Hepatocyte (in vitro differentiated cells): ENCODE measurements at regions not wholly inside any gene's neighbourhood (a gene's known extent, or its start where the extent isn't known, plus 50 kb on each side); places are given as distances from the start of the nearest gene placed in this dataset.

Experiments
- CTCF ChIP-seq: fragments of 200-600 bp; sonication (generic); IDR thresholded peaks from 2 replicates; pipeline ENCODE4 v1.5.1; 2016; ENCODE audit warnings: antibody characterized with exemption, mild to moderate bottlenecking; ENCODE audit not compliant: poor library complexity
- EZH2 ChIP-seq: fragments of 200-600 bp; sonication (generic); IDR thresholded peaks from 2 replicates; pipeline ENCODE4 v1.6.1; 2016; ENCODE audit warnings: antibody characterized with exemption, mild to moderate bottlenecking, borderline replicate concordance
- EZH2phosphoT487 ChIP-seq: fragments of 200-600 bp; sonication (generic); IDR thresholded peaks from one replicate; pipeline ENCODE4 v1.6.1; 2018; ENCODE audit warnings: antibody characterized with exemption, mild to moderate bottlenecking, low read depth, moderate library complexity; ENCODE audit not compliant: unreplicated experiment, severe bottlenecking

- TF ChIP-seq CTCF (no peak), EZH2 (no peak), EZH2phosphoT487 (no peak)
Observed at GRCh38 chr9:83155733-83156132, 92.8 kb upstream of the RASEF start.
